Loucy (cell line): ENCODE measurements at regions not wholly inside any gene's neighbourhood (a gene's known extent, or its start where the extent isn't known, plus 50 kb on each side); places are given as distances from the start of the nearest gene placed in this dataset.

Experiments used
- H2AFZ ChIP-seq: fragments of 200-600 bp; sonication (generic); 2 replicates; pipeline ENCODE4 v1.6.0; 2016; ENCODE audit warnings: antibody characterized with exemption, mild to moderate bottlenecking, low read length, moderate library complexity
- H3F3A ChIP-seq: fragments of 200-600 bp; 2 replicates; pipeline ENCODE4 v1.6.0; 2016; ENCODE audit warnings: antibody characterized with exemption, low read depth, mild to moderate bottlenecking
- H3K27me3 ChIP-seq: fragments of 200-600 bp; sonication (generic); 2 replicates; pipeline ENCODE4 v1.6.1; 2014; ENCODE audit warnings: low read length, mild to moderate bottlenecking; ENCODE audit not compliant: insufficient read depth, poor library complexity, severe bottlenecking
- H3K36me3 ChIP-seq: fragments of 200-600 bp; sonication (generic); 2 replicates; pipeline ENCODE4 v1.6.1; 2016; ENCODE audit warnings: low read length; ENCODE audit not compliant: insufficient read depth
- H3K4me1 ChIP-seq: fragments of 200-600 bp; sonication (generic); 2 replicates; pipeline ENCODE4 v1.5.1; 2014; ENCODE audit warnings: low read length, mild to moderate bottlenecking; ENCODE audit not compliant: insufficient read depth, poor library complexity, severe bottlenecking
- H3K4me2 ChIP-seq: fragments of 200-600 bp; sonication (generic); 2 replicates; pipeline ENCODE4 v1.6.0; 2014; ENCODE audit warnings: antibody characterized with exemption, low read length, low read depth, mild to moderate bottlenecking; ENCODE audit not compliant: poor library complexity, severe bottlenecking
- H3K4me3 ChIP-seq: fragments of 200-600 bp; sonication (generic); 2 replicates; pipeline ENCODE4 v1.5.1; 2014; ENCODE audit warnings: low read length, mild to moderate bottlenecking, mixed read lengths; ENCODE audit not compliant: poor library complexity, severe bottlenecking
- H3K79me2 ChIP-seq: fragments of 200-600 bp; sonication (generic); 2 replicates; pipeline ENCODE4 v1.6.1; 2014; ENCODE audit warnings: low read length; ENCODE audit not compliant: insufficient read depth
- H3K9ac ChIP-seq: fragments of 200-600 bp; sonication (generic); 2 replicates; pipeline ENCODE4 v1.6.0; 2014; ENCODE audit warnings: mild to moderate bottlenecking, low read depth, low read length, moderate library complexity; ENCODE audit not compliant: poor library complexity, severe bottlenecking
- H3K9me2 ChIP-seq: fragments of 200-600 bp; sonication (generic); replicated peaks from 2 replicates; pipeline ENCODE4 v1.6.1; 2016; ENCODE audit warnings: low read depth, low read length, mixed read lengths
- H3K9me3 ChIP-seq: fragments of 200-600 bp; sonication (generic); 2 replicates; pipeline ENCODE4 v1.6.1; 2014; ENCODE audit warnings: mild to moderate bottlenecking, antibody characterized with exemption, low read length, low read depth; ENCODE audit not compliant: insufficient read depth
- H4K20me1 ChIP-seq: fragments of 200-600 bp; sonication (generic); 2 replicates; pipeline ENCODE4 v1.6.0; 2014; ENCODE audit warnings: antibody characterized with exemption, low read length, mild to moderate bottlenecking; ENCODE audit not compliant: insufficient read depth, poor library complexity, severe bottlenecking
- CTCF ChIP-seq: fragments of 200-600 bp; sonication (generic); conservative IDR thresholded peaks from 2 replicates; pipeline ENCODE4 v1.5.1; 2014; ENCODE audit warnings: mild to moderate bottlenecking, antibody characterized with exemption, low read length
- EZH2phosphoT487 ChIP-seq: fragments of 200-600 bp; IDR thresholded peaks from 2 replicates; pipeline ENCODE4 v1.6.1; 2018; ENCODE audit warnings: antibody characterized with exemption, mild to moderate bottlenecking, moderate library complexity, borderline replicate concordance

GRCh38 chr12:124109760-124110159, 136.7 kb downstream of the ZNF664 start:
- Histone ChIP-seq H3K9ac (no peak overlapping the region), H3K4me2 (peak overlapping the region; percentile 9), H2AFZ (peak overlapping the region; percentile 68), H3K9me3 (no peaks in the 10 kb centered on the region), H3K27me3 (no peaks in the 10 kb centered on the region), H3K4me3 (no peak overlapping the region), H3K4me1 (no peaks in the 10 kb centered on the region), H3K36me3 (no peaks in the 10 kb centered on the region), H3K9me2 (no peaks in the 10 kb centered on the region), H3K79me2 (no peaks in the 10 kb centered on the region), H4K20me1 (no peaks in the 10 kb centered on the region), H3F3A (no peaks in the 10 kb centered on the region)
- no peak for TF ChIP-seq EZH2phosphoT487
- TF ChIP-seq CTCF = no peak

GRCh38 chr12:124110372-124110883, 137.4 kb downstream of the ZNF664 start:
- Histone ChIP-seq H4K20me1 (no peaks in the 10 kb centered on the region), H3K9me2 (no peaks in the 10 kb centered on the region), H3K9me3 (no peaks in the 10 kb centered on the region), H3K4me2 (peak overlapping the region; percentile 9), H2AFZ (peak overlapping the region; percentile 68), H3K9ac (no peak overlapping the region), H3K36me3 (no peaks in the 10 kb centered on the region), H3F3A (no peaks in the 10 kb centered on the region), H3K4me1 (no peaks in the 10 kb centered on the region), H3K79me2 (no peaks in the 10 kb centered on the region), H3K27me3 (no peaks in the 10 kb centered on the region), H3K4me3 (no peak overlapping the region)
- TF ChIP-seq EZH2phosphoT487 (no peak), CTCF (no peak)

- Histone ChIP-seq H3K9ac (no peak overlapping the region), H3K36me3 (no peaks in the 10 kb centered on the region), H3K4me2 (no peak overlapping the region), H3K4me3 (no peak overlapping the region), H3K4me1 (no peaks in the 10 kb centered on the region), H3K27me3 (no peaks in the 10 kb centered on the region), H3K9me3 (no peaks in the 10 kb centered on the region), H2AFZ (no peak overlapping the region), H3F3A (no peaks in the 10 kb centered on the region), H4K20me1 (no peaks in the 10 kb centered on the region), H3K9me2 (no peaks in the 10 kb centered on the region), H3K79me2 (no peaks in the 10 kb centered on the region)
- TF ChIP-seq EZH2phosphoT487 (no peak), CTCF (no peak)
Measured at GRCh38 chr12:124111006-124111405, 138.0 kb downstream of the ZNF664 start.
